SK-N-SH (cell line): ENCODE measurements at regions not wholly inside any gene's neighbourhood (a gene's known extent, or its start where the extent isn't known, plus 50 kb on each side); places are given as distances from the start of the nearest gene placed in this dataset.

Experiments
- CTCF ChIA-PET: fragments of 300-600, 350-600 bp; formaldehyde crosslinking; extraction: SDS; loops from one replicate; lab custom pipeline; 2021; lab: Yijun Ruan, JAX
- POLR2A ChIA-PET: fragments of 350-600 bp; sonication (Branson Sonifier 250); formaldehyde crosslinking; extraction: SDS; loops from one replicate; lab custom pipeline; 2020; ENCODE audit warnings: antibody characterized with exemption, inconsistent platforms; lab: Yijun Ruan, JAX
- DNase-seq: peaks from one replicate; pipeline ENCODE4 v3.0.0; 2012
- H2AFZ ChIP-seq: fragments of 200-600 bp; sonication (generic); 2 replicates; pipeline ENCODE4 v1.8.1; 2016; ENCODE audit warnings: antibody characterized with exemption, mild to moderate bottlenecking, low read depth
- H3F3A ChIP-seq: fragments of 200-600 bp; sonication (generic); replicated peaks from 2 replicates; pipeline ENCODE3; 2016; ENCODE audit warnings: antibody characterized with exemption, mild to moderate bottlenecking; ENCODE audit not compliant: insufficient read depth
- H3K27ac ChIP-seq, 2 experiments: fragments of 200-500 bp in 1 of 2; fragments of 200-600 bp in 1 of 2; sonication (Bioruptor generic) in 1 of 2; sonication (generic), shearing (Covaris generic) in 1 of 2; 2 replicates each; pipeline versions ENCODE4 v1.5.1 to v1.6.1; 2014 to 2016; ENCODE audit warnings: low read depth in 2 of 2, inconsistent platforms in 1 of 2, low read length in 1 of 2, mild to moderate bottlenecking in 1 of 2, mixed read lengths in 1 of 2
- H3K27me3 ChIP-seq: fragments of 200-600 bp; sonication (generic), shearing (Covaris generic); 2 replicates; pipeline ENCODE4 v1.6.1; 2016; ENCODE audit warnings: mixed run types; ENCODE audit not compliant: insufficient read depth
- H3K36me3 ChIP-seq, 2 experiments: fragments of 200-500 bp in 1 of 2; fragments of 200-600 bp in 1 of 2; sonication (Bioruptor generic) in 1 of 2; sonication (generic) in 1 of 2; replicated peaks in 1 of 2; 2 replicates each; pipeline versions ENCODE3 to v1.5.1; 2014 to 2016; ENCODE audit warnings: low read length in 1 of 2, mild to moderate bottlenecking in 1 of 2; ENCODE audit not compliant: insufficient read depth in 2 of 2, control insufficient read depth in 1 of 2
- H3K4me1 ChIP-seq, 2 experiments: fragments of 200-500 bp in 1 of 2; fragments of 200-600 bp in 1 of 2; sonication (Bioruptor generic) in 1 of 2; sonication (generic), shearing (Covaris generic) in 1 of 2; 2 replicates each; pipeline versions ENCODE4 v1.5.1 to v1.6.1; 2014 to 2016; ENCODE audit warnings: low read depth in 1 of 2, low read length in 1 of 2, mixed run types in 1 of 2; ENCODE audit not compliant: insufficient read depth in 2 of 2, control insufficient read depth in 1 of 2
- H3K4me2 ChIP-seq: fragments of 200-600 bp; sonication (generic), shearing (Covaris generic); 2 replicates; pipeline ENCODE4 v1.6.1; 2017; ENCODE audit warnings: mixed run types
- H3K4me3 ChIP-seq, 2 experiments: fragments of 200-500 bp in 1 of 2; fragments of 200-600 bp in 1 of 2; sonication (Bioruptor generic) in 1 of 2; sonication (generic), shearing (Covaris generic) in 1 of 2; 2 replicates each; pipeline versions ENCODE4 v1.5.1 to v1.8.1; 2014 to 2016; ENCODE audit warnings: low read depth in 2 of 2, inconsistent platforms in 1 of 2, low read length in 1 of 2, mild to moderate bottlenecking in 1 of 2, mixed read lengths in 1 of 2, moderate library complexity in 1 of 2
- H3K79me2 ChIP-seq: fragments of 200-600 bp; sonication (generic); 2 replicates; pipeline ENCODE4 v1.8.1; 2017; ENCODE audit warnings: mild to moderate bottlenecking; ENCODE audit not compliant: insufficient read depth
- H3K9ac ChIP-seq: fragments of 200-600 bp; sonication (generic); 2 replicates; pipeline ENCODE4 v1.6.1; 2017; ENCODE audit warnings: mixed run types
- H3K9me2 ChIP-seq: fragments of 200-600 bp; sonication (generic); 2 replicates; pipeline ENCODE4 v1.6.1; 2017; ENCODE audit warnings: mixed run types
- H3K9me3 ChIP-seq: fragments of 200-600 bp; sonication (generic); 2 replicates; pipeline ENCODE4 v1.6.1; 2017; ENCODE audit warnings: mixed run types, mild to moderate bottlenecking, moderate library complexity
- H4K20me1 ChIP-seq: fragments of 200-600 bp; sonication (generic); 2 replicates; pipeline ENCODE4 v1.6.1; 2017; ENCODE audit warnings: mild to moderate bottlenecking, mixed run types; ENCODE audit not compliant: insufficient read depth
- ELF1 ChIP-seq: IDR thresholded peaks from 2 replicates; pipeline ENCODE4 v1.4.0; 2012
- EZH2phosphoT487 ChIP-seq: fragments of 200-600 bp; sonication (generic); IDR thresholded peaks from 2 replicates; pipeline ENCODE4 v1.6.1; 2017; ENCODE audit warnings: low read depth, mixed run types, mild to moderate bottlenecking, antibody characterized with exemption, moderate library complexity, borderline replicate concordance
- FOSL2 ChIP-seq: IDR thresholded peaks from 2 replicates; pipeline ENCODE4 v1.4.0; 2012; ENCODE audit warnings: low read depth, mild to moderate bottlenecking, moderate library complexity, borderline replicate concordance
- FOXM1 ChIP-seq: IDR thresholded peaks from 2 replicates; pipeline ENCODE4 v1.4.0; 2012; ENCODE audit warnings: low read depth, mild to moderate bottlenecking
- GABPA ChIP-seq: IDR thresholded peaks from 2 replicates; pipeline ENCODE4 v1.4.0; 2012; ENCODE audit warnings: low read depth, mild to moderate bottlenecking
- JUND ChIP-seq: IDR thresholded peaks from 2 replicates; pipeline ENCODE4 v1.4.0; 2012
- NRF1 ChIP-seq: IDR thresholded peaks from 2 replicates; pipeline ENCODE4 v1.6.1; 2012; ENCODE audit warnings: low read depth, mild to moderate bottlenecking, low read length
- PBX3 ChIP-seq: IDR thresholded peaks from 2 replicates; pipeline ENCODE4; 2012
- POLR2AphosphoS5 ChIP-seq: IDR thresholded peaks from 2 replicates; pipeline ENCODE4 v1.6.1; 2012; ENCODE audit warnings: low read depth, low read length
- RFX5 ChIP-seq: IDR thresholded peaks from 2 replicates; pipeline ENCODE4 v1.6.1; 2012; ENCODE audit warnings: mild to moderate bottlenecking, improper control_type of control experiment, low read length
- RXRA ChIP-seq: IDR thresholded peaks from 2 replicates; pipeline ENCODE4 v1.4.0; 2012; ENCODE audit warnings: low read depth, mild to moderate bottlenecking, borderline replicate concordance
- SIN3A ChIP-seq: IDR thresholded peaks from 2 replicates; pipeline ENCODE4 v1.6.1; 2012; ENCODE audit warnings: low read depth, mild to moderate bottlenecking, low read length, moderate library complexity, borderline replicate concordance
- SMC3 ChIP-seq: IDR thresholded peaks from 2 replicates; pipeline ENCODE4 v1.6.1; 2012; ENCODE audit warnings: low read depth, low read length, improper control_type of control experiment
- TCF12 ChIP-seq: IDR thresholded peaks from 2 replicates; pipeline ENCODE4 v1.4.0; 2012
- TEAD4 ChIP-seq: IDR thresholded peaks from 2 replicates; pipeline ENCODE4 v1.4.0; 2012; ENCODE audit warnings: mild to moderate bottlenecking, borderline replicate concordance; ENCODE audit not compliant: insufficient read depth
- ZBTB33 ChIP-seq: IDR thresholded peaks from 2 replicates; pipeline ENCODE4 v1.4.0; 2012; ENCODE audit warnings: low read depth, borderline replicate concordance
- WGBS: methylation state at CpG from one replicate; pipeline ENCODE4 v1.1.6; 2017; ENCODE audit warnings: low lambda C conversion rate; 5-methylcytosine and 5-hydroxymethylcytosine counted together
- TF ChIP-seq, protein P1 (sequence below): IDR thresholded peaks from 2 replicates; pipeline ENCODE4 v1.4.0; 2012; ENCODE audit warnings: low read depth, borderline replicate concordance
- TF ChIP-seq, protein P2 (sequence below): fragments of 200-600 bp; sonication (generic); IDR thresholded peaks from 2 replicates; pipeline ENCODE4 v1.6.1; 2017; ENCODE audit warnings: antibody characterized with exemption, mild to moderate bottlenecking, moderate library complexity

GRCh38 chr3:95338446-95338845 lies 1275.6 kb downstream of the NSUN3 start:
- H3K79me2 ChIP-seq, result no peaks in the 10 kb centered on the region
- H3K27ac ChIP-seq, result no peak overlapping the region
- H3K4me1 ChIP-seq, result no peaks in the 10 kb centered on the region
- no peak overlapping the region for H2AFZ ChIP-seq
- CTCF ChIA-PET, result no interaction called here
- H3K27me3 ChIP-seq, result no peaks in the 10 kb centered on the region
- no peaks in the 10 kb centered on the region for H3K36me3 ChIP-seq
- H4K20me1 ChIP-seq, result no peaks in the 10 kb centered on the region
- no peak overlapping the region for H3K9ac ChIP-seq
- POLR2A ChIA-PET, result no interaction called here
- WGBS, result 5% methylated on average over 1 of the region's 1 CpG
- no peaks in the 10 kb centered on the region for H3F3A ChIP-seq
- no peak for DNase-seq
- TF ChIP-seq, protein P1, sequence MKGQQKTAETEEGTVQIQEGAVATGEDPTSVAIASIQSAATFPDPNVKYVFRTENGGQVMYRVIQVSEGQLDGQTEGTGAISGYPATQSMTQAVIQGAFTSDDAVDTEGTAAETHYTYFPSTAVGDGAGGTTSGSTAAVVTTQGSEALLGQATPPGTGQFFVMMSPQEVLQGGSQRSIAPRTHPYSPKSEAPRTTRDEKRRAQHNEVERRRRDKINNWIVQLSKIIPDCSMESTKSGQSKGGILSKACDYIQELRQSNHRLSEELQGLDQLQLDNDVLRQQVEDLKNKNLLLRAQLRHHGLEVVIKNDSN, result no peak
- TF ChIP-seq RXRA, result no peak
- TF ChIP-seq JUND, result no peak
- TF ChIP-seq TCF12, result no peak
- TF ChIP-seq FOSL2, result no peak
- no peak for TF ChIP-seq EZH2phosphoT487
- TF ChIP-seq ZBTB33, result no peak
- TF ChIP-seq ELF1, result no peak
- no peak for TF ChIP-seq TEAD4
- TF ChIP-seq NRF1, result no peak
- TF ChIP-seq, protein P2, sequence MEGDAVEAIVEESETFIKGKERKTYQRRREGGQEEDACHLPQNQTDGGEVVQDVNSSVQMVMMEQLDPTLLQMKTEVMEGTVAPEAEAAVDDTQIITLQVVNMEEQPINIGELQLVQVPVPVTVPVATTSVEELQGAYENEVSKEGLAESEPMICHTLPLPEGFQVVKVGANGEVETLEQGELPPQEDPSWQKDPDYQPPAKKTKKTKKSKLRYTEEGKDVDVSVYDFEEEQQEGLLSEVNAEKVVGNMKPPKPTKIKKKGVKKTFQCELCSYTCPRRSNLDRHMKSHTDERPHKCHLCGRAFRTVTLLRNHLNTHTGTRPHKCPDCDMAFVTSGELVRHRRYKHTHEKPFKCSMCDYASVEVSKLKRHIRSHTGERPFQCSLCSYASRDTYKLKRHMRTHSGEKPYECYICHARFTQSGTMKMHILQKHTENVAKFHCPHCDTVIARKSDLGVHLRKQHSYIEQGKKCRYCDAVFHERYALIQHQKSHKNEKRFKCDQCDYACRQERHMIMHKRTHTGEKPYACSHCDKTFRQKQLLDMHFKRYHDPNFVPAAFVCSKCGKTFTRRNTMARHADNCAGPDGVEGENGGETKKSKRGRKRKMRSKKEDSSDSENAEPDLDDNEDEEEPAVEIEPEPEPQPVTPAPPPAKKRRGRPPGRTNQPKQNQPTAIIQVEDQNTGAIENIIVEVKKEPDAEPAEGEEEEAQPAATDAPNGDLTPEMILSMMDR, result no peak
- no peak for TF ChIP-seq POLR2AphosphoS5
- TF ChIP-seq SIN3A, result no peak
- TF ChIP-seq SMC3, result no peak
- no peak for TF ChIP-seq PBX3
- no peak for TF ChIP-seq FOXM1
- no peak for TF ChIP-seq GABPA
- TF ChIP-seq RFX5, result no peak
- no peaks in the 10 kb centered on the region for H3K9me3 ChIP-seq
- H3K4me3 ChIP-seq, result no peak overlapping the region
- H3K4me2 ChIP-seq, result no peak overlapping the region
- H3K9me2 ChIP-seq, result no peaks in the 10 kb centered on the region
